GM18505 (cell line): ENCODE measurements at regions not wholly inside any gene's neighbourhood (a gene's known extent, or its start where the extent isn't known, plus 50 kb on each side); places are given as distances from the start of the nearest gene placed in this dataset.
"Not testable (repeated sequence)": the region's sequence is repeated elsewhere in the genome, so short reads cannot be mapped to it uniquely, and the experiment has no call there.

Experiments used
- ATAC-seq: cut with Tn5 transposase; IDR thresholded peaks from one replicate; pipeline ENCODE4 v1.9.1; 2021; ENCODE audit not compliant: unreplicated experiment
- POLR2A ChIP-seq: IDR thresholded peaks from 4 replicates; pipeline ENCODE4 v1.6.1; 2011; ENCODE audit warnings: borderline replicate concordance; ENCODE audit not compliant: insufficient read depth, insufficient read length; ENCODE audit errors: extremely low read depth

GRCh38 chr17:45554479-45554878 lies 64.0 kb upstream of the PLEKHM1 start:
- ATAC-seq = not testable (repeated sequence)

GRCh38 chr17:45558821-45559220 lies 68.3 kb upstream of the PLEKHM1 start:
- not testable (repeated sequence) for ATAC-seq

DNA sequence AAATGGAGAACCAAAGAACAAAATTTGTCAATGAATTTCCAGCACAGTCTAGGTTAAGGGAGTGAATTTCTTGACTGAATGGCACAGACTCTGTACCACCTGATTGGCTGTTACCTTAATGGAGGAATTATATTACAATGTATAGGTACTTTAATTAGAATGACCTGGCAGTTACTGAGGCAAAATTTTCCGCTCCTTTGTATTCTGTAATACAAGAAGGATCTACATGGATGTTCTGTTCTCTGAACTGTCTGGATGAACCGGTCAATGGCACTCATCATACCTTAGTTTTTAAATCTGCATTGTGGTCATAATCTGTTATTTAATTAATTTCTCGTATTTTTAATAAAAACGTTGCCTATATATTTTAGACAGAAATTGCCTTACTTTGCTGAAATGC lies 72.3 kb upstream of the PLEKHM1 start:
- ATAC-seq = not testable (repeated sequence)

DNA sequence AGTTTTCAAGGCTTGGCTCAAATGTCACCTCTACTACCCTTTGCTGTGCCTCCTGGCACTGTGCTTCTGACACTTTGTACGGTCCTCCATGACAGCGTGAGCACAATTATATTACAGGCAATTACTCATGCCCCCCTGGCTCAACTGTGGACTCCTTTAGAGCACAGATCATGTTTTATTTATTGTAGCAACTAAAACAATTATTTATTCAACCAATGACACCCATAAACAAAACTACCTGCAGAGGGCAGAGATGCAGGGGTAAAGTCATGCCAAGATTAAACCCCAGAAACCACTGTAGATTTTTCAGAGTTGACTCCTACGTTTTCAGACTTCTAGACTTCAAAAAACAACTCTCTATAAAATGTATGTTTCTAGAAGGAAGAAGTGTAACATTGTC lies 72.8 kb upstream of the PLEKHM1 start:
- not testable (repeated sequence) for ATAC-seq

- not testable (repeated sequence) for ATAC-seq
Measured at GRCh38 chr17:45568275-45568674, 77.8 kb upstream of the PLEKHM1 start.

GRCh38 chr17:45573326-45573725 lies 82.8 kb upstream of the PLEKHM1 start:
- not testable (repeated sequence) for ATAC-seq

DNA sequence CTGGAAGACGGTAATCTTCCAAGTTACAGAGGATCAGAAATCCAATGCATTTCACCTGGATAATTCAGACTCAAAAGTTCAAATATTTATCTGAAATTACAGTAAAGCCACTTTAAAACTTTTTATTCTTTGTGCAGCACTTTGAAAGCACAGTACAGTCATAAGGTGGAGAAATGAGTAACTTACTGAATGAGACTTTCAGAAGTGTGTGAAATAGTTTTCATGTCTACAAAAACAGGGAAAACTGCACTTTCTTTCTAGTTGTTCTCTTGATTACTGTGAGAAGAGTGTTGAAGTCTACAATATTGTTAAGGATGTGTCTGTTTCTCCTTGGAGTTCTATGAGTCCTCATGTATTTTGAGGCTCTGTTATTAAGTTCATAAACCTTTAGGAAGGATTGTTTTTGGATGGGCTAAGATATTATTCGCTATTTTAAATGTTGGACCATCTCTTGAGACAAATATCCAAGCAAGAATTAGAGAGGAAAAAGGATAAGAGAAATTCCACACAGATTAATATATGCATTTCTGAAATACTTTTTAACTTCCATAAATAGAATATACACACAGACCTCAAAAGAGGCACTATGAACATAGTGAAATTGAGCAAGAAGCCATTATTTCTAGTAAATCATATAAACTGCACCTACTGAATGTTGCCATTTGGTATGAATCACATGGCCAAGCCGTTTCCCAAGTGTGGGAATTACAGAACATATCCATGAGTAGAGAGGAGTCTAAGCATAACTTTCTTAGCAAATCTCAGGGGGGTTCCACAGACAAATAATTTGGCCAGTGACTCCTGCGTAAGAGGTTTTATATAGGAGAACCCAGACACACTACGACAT lies 83.6 kb upstream of the PLEKHM1 start:
- ATAC-seq = no peak

GRCh38 chr17:45575126-45575885 lies 84.8 kb upstream of the PLEKHM1 start:
- TF ChIP-seq POLR2A = no peak
- ATAC-seq = no peak

More for the DNA sequence above, 83.6 kb upstream of the PLEKHM1 start:
- no peak for TF ChIP-seq POLR2A

GRCh38 chr17:45576527-45577307 lies 86.2 kb upstream of the PLEKHM1 start:
- ATAC-seq = not testable (repeated sequence)

GRCh38 chr17:45577571-45578279 lies 87.2 kb upstream of the PLEKHM1 start:
- no peak for TF ChIP-seq POLR2A
- ATAC-seq = no peak

DNA sequence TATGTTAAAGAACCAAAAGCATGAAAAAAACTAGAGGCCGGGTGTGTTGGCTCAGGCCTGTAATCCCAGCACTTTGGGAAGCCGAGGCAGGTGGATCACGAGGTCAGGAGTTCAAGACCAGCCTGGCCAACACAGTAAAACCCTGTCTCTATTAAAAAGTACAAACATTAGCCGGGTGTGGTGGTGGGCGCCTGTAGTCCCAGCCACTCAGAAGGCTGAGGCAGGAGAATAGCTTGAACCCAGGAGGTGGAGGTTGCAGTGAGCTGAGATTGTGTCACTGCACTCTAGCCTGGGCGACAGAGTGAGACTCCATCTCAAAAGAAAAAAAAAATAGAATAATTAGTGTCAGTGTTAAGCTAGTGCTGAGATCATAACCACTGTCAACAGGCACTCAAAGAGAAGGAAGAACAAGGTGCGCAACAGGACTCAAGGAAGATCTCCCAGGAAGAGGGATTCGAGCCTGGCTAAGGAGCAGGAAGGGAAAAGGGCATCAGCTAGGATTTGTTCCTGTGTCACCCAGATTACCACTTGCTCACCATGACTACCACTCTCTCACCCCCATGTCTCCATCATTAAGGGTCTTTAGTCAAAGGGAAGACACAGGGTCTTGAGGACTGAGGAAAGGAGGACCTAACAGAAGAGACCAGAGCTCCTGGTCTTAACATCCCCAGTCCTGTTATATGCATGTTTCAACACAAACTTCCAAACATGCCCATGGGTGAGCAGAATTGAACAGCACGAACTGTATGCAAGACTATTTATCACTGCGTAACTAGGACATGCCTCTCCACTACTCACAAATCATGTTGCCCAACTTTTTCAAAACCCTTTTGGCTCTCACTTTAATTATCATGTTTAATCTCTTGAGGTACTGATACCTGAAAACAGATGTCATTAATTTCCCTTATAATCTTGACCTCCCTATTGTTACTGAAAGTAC lies 88.3 kb upstream of the PLEKHM1 start:
- no peak for TF ChIP-seq POLR2A
- ATAC-seq = no peak

DNA sequence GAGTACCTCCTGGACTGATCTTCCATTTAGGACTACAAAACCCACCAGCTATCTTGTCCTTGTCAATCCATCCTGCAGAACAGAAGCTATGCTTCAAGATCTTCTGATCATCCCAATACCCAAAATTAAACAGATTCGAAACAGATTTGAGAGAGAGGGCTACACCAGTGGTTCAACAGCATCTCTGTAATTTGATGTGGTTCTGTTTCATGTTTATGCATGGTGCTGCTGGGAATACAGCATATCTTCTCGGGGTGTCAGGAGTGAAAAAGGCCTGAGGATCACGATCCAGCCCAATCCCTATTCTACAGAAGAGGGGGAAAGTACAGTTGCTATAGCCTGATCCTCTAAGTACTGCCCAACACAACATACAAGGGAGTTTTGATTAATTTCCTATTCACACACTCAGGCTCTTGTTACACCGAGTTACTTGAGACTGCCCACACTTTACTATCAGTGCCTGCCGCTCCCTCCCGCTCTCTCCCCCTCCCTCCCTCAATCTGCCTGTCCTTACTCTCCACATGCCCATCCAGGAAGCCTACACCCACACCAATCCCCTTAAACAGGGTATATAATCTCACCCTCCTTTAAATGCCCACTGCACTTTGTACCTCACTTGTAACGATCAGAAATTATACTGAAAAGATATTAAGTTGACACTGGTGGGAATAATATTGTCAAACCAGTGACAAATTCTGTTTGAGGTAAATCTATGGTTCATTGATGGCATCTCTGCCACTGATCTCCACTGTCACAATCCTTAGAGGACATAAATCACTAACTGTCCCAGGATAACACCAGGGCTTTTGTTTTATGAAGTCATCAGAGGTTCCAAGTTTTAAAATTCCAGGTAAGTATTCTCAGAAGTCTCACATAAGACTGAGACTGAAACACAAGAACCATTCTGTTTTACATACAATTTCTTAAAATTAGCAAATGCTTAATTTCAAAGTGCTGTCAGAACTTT lies 89.3 kb upstream of the PLEKHM1 start:
- no peak for TF ChIP-seq POLR2A
- no peak for ATAC-seq
